Stimulated activated CD4-positive, alpha-beta T cell treated with anti-CD3 and anti-CD28 coated beads, Interleukin-4, amount 100 ng/mL, for 24 hours (primary cell): ENCODE measurements at regions not wholly inside any gene's neighbourhood (a gene's known extent, or its start where the extent isn't known, plus 50 kb on each side); places are given as distances from the start of the nearest gene placed in this dataset.

ENCODE experiments used
- DNase-seq: peaks from one replicate; pipeline ENCODE4 v3.0.0-alpha.2; 2020

- DNase-seq, result no peak
Measured at GRCh38 chr11:116529271-116529670, 243.5 kb downstream of the BUD13 start.

- DNase-seq, result no peak
Measured at GRCh38 chr11:116527180-116527991, 245.4 kb downstream of the BUD13 start.

- DNase-seq, result no peak
Measured at GRCh38 chr11:116525961-116526495, 246.8 kb downstream of the BUD13 start.

- no peak for DNase-seq
Measured at GRCh38 chr11:116519499-116519898, 253.3 kb downstream of the BUD13 start.

GRCh38 chr11:116518141-116518540, 254.6 kb downstream of the BUD13 start:
- no peak for DNase-seq

GRCh38 chr11:116517584-116517983, 255.2 kb downstream of the BUD13 start:
- no peak for DNase-seq

GRCh38 chr11:116517077-116517476, 255.7 kb downstream of the BUD13 start:
- DNase-seq, result no peak

- no peak for DNase-seq
Measured at GRCh38 chr11:116515664-116516184, 257.1 kb downstream of the BUD13 start.

GRCh38 chr11:116513894-116514293, 258.9 kb downstream of the BUD13 start:
- DNase-seq, result no peak

GRCh38 chr11:116513278-116513823, 259.4 kb downstream of the BUD13 start:
- DNase-seq, result no peak

GRCh38 chr11:116512841-116513240, 259.9 kb downstream of the BUD13 start:
- DNase-seq, result no peak

GRCh38 chr11:116511684-116512083, 261.1 kb downstream of the BUD13 start:
- DNase-seq, result no peak

GRCh38 chr11:116510886-116511650, 261.7 kb downstream of the BUD13 start:
- DNase-seq, result no peak

GRCh38 chr11:116510166-116510565, 262.6 kb downstream of the BUD13 start:
- DNase-seq, result no peak

GRCh38 chr11:116509551-116509950, 263.2 kb downstream of the BUD13 start:
- no peak for DNase-seq

- DNase-seq, result no peak
Measured at GRCh38 chr11:116507849-116508695, 264.7 kb downstream of the BUD13 start.

- no peak for DNase-seq
Measured at GRCh38 chr11:116507016-116507415, 265.8 kb downstream of the BUD13 start.

- DNase-seq, result no peak
Measured at GRCh38 chr11:116506263-116506825, 266.4 kb downstream of the BUD13 start.

GRCh38 chr11:116505298-116506262, 267.2 kb downstream of the BUD13 start:
- no peak for DNase-seq

- DNase-seq, result no peak
Measured at GRCh38 chr11:116504541-116505297, 268.1 kb downstream of the BUD13 start.
